NCI-H146 (cell line): ENCODE measurements at regions not wholly inside any gene's neighbourhood (a gene's known extent, or its start where the extent isn't known, plus 50 kb on each side); places are given as distances from the start of the nearest gene placed in this dataset.
"Not testable (repeated sequence)": the region's sequence is repeated elsewhere in the genome, so short reads cannot be mapped to it uniquely, and the experiment has no call there.

ENCODE experiments used
- DNase-seq: peaks from one replicate; lab custom pipeline; 2025; lab: John Stamatoyannopoulos, UW

GRCh38 chr14:106721926-106722325 is 1195.5 kb downstream of the TMEM121 start:
- not testable (repeated sequence) for DNase-seq

GRCh38 chr14:106722813-106723687 is 1196.7 kb downstream of the TMEM121 start:
- DNase-seq: not testable (repeated sequence)

- not testable (repeated sequence) for DNase-seq
Measured at GRCh38 chr14:106727962-106728361, 1201.6 kb downstream of the TMEM121 start.

- DNase-seq: no peak
Measured at GRCh38 chr14:106728611-106729010, 1202.2 kb downstream of the TMEM121 start.

GRCh38 chr14:106729551-106729950 is 1203.2 kb downstream of the TMEM121 start:
- DNase-seq: no peak

- DNase-seq: no peak
Measured at GRCh38 chr14:106733771-106734170, 1207.4 kb downstream of the TMEM121 start.

- no peak for DNase-seq
Measured at GRCh38 chr14:106737021-106737420, 1210.6 kb downstream of the TMEM121 start.

GRCh38 chr14:106738075-106738474 is 1211.7 kb downstream of the TMEM121 start:
- no peak for DNase-seq

- not testable (repeated sequence) for DNase-seq
Measured at GRCh38 chr14:106738598-106739258, 1212.3 kb downstream of the TMEM121 start.

GRCh38 chr14:106741086-106741827 is 1214.9 kb downstream of the TMEM121 start:
- not testable (repeated sequence) for DNase-seq

GRCh38 chr14:106745016-106745767 is 1218.8 kb downstream of the TMEM121 start:
- not testable (repeated sequence) for DNase-seq

- DNase-seq: not testable (repeated sequence)
Measured at GRCh38 chr14:106750089-106750488, 1223.7 kb downstream of the TMEM121 start.

GRCh38 chr14:106753751-106754150 is 1227.4 kb downstream of the TMEM121 start:
- not testable (repeated sequence) for DNase-seq

GRCh38 chr14:106757444-106757843 is 1231.1 kb downstream of the TMEM121 start:
- DNase-seq: not testable (repeated sequence)

GRCh38 chr14:106761886-106762816 is 1235.8 kb downstream of the TMEM121 start:
- not testable (repeated sequence) for DNase-seq

- DNase-seq: not testable (repeated sequence)
Measured at GRCh38 chr14:106764968-106765369, 1238.6 kb downstream of the TMEM121 start.

GRCh38 chr14:106766145-106766544 is 1239.8 kb downstream of the TMEM121 start:
- no peak for DNase-seq

GRCh38 chr14:106766551-106767277 is 1240.3 kb downstream of the TMEM121 start:
- not testable (repeated sequence) for DNase-seq

- not testable (repeated sequence) for DNase-seq
Measured at GRCh38 chr14:106768230-106768629, 1241.8 kb downstream of the TMEM121 start.
